H1 (cell line): ENCODE measurements at regions not wholly inside any gene's neighbourhood (a gene's known extent, or its start where the extent isn't known, plus 50 kb on each side); places are given as distances from the start of the nearest gene placed in this dataset.

Experiments used
- CTCF ChIA-PET: fragments of 300-600 bp; sonication (Branson Sonifier 250); formaldehyde crosslinking; loops from one replicate; lab custom pipeline; 2021; ENCODE audit not compliant: partially characterized antibody; lab: Charles Lee
- POLR2A ChIA-PET: fragments of 300-600 bp; sonication (Branson Sonifier 250); formaldehyde crosslinking; loops from one replicate; lab custom pipeline; 2021; ENCODE audit warnings: inconsistent platforms; ENCODE audit not compliant: partially characterized antibody; lab: Charles Lee
- DNase-seq, 2 experiments: peaks; one replicate each; pipeline versions ENCODE4 v3.0.0 to v3.0.0-alpha.2; 2010 to 2022; ENCODE audit warnings: low spot score in 2 of 2, low read depth in 1 of 2, mixed read lengths in 1 of 2
- FAIRE-seq: peaks from 2 replicates; lab custom pipeline; 2011; peaks lifted over from hg19 to GRCh38; lab: Jason Lieb, UNC
- H2AFZ ChIP-seq: 2 replicates; pipeline ENCODE4 v1.8.1; 2012; ENCODE audit warnings: low read length, inconsistent platforms
- H2AK5ac ChIP-seq: 2 replicates; pipeline ENCODE4 v1.6.1; 2013; ENCODE audit warnings: low read depth, low read length
- H2BK120ac ChIP-seq: replicated peaks from 2 replicates; pipeline ENCODE3; 2013; ENCODE audit warnings: low read depth, low read length, inconsistent platforms
- H2BK12ac ChIP-seq: 2 replicates; pipeline ENCODE4 v1.6.1; 2013; ENCODE audit warnings: low read depth, low read length
- H2BK15ac ChIP-seq: 2 replicates; pipeline ENCODE4 v1.6.1; 2013; ENCODE audit warnings: low read length
- H2BK20ac ChIP-seq: 2 replicates; pipeline ENCODE4 v1.6.1; 2013; ENCODE audit warnings: low read length
- H2BK5ac ChIP-seq: 2 replicates; pipeline ENCODE4 v1.6.1; 2013; ENCODE audit warnings: low read depth, low read length
- H3K14ac ChIP-seq: 2 replicates; pipeline ENCODE4 v1.6.1; 2013; ENCODE audit warnings: inconsistent platforms; ENCODE audit not compliant: insufficient read length
- H3K18ac ChIP-seq: 2 replicates; pipeline ENCODE4 v1.6.1; 2013; ENCODE audit warnings: low read length; ENCODE audit errors: extremely low read depth
- H3K23ac ChIP-seq: 2 replicates; pipeline ENCODE4 v1.6.1; 2013; ENCODE audit warnings: inconsistent platforms; ENCODE audit not compliant: insufficient read length
- H3K23me2 ChIP-seq: 2 replicates; pipeline ENCODE4 v1.6.1; 2013; ENCODE audit warnings: low read depth, low read length
- H3K27ac ChIP-seq: 2 replicates; pipeline ENCODE4 v1.6.1; 2011; ENCODE audit warnings: low read depth, low read length, inconsistent platforms
- H3K27me3 ChIP-seq, 4 experiments: replicated peaks in 1 of 4; 1 replicate in 1 of 4; 2 replicates in 3 of 4; pipeline versions ENCODE4 v1.6.1 to v1.8.1; 2011 to 2013; ENCODE audit warnings: low read length in 3 of 4, mild to moderate bottlenecking in 3 of 4, inconsistent platforms in 2 of 4, mixed read lengths in 2 of 4, moderate library complexity in 1 of 4; ENCODE audit not compliant: control insufficient read depth in 3 of 4, insufficient read depth in 3 of 4; ENCODE audit errors: extremely low read depth in 1 of 4
- H3K36me3 ChIP-seq, 4 experiments: 2 replicates each; pipeline versions ENCODE4 v1.6.1 to v1.8.1; 2011 to 2013; ENCODE audit warnings: mild to moderate bottlenecking in 4 of 4, low read length in 3 of 4, moderate library complexity in 2 of 4, control low read depth in 1 of 4, inconsistent platforms in 1 of 4; ENCODE audit not compliant: insufficient read depth in 4 of 4, control insufficient read depth in 2 of 4
- H3K4ac ChIP-seq: replicated peaks from 2 replicates; pipeline ENCODE3; 2013; ENCODE audit warnings: low read length, low read depth, mixed read lengths, inconsistent platforms; ENCODE audit not compliant: insufficient read length
- H3K4me1 ChIP-seq, 4 experiments: replicated peaks in 1 of 4; 1 replicate in 1 of 4; 2 replicates in 3 of 4; pipeline versions ENCODE4 v1.6.1 to v1.8.1; 2011 to 2013; ENCODE audit warnings: low read length in 3 of 4, inconsistent platforms in 2 of 4, mixed read lengths in 1 of 4; ENCODE audit not compliant: insufficient read depth in 4 of 4, control insufficient read depth in 3 of 4
- H3K4me2 ChIP-seq, 2 experiments: 2 replicates each; pipeline versions ENCODE4 v1.6.1 to v1.8.1; 2011 to 2013; ENCODE audit warnings: low read depth in 2 of 2, low read length in 2 of 2, control low read depth in 1 of 2, inconsistent platforms in 1 of 2, mild to moderate bottlenecking in 1 of 2; ENCODE audit not compliant: insufficient read depth in 1 of 2
- H3K4me3 ChIP-seq, 4 experiments: fragments of 200-600, 300-600 bp in 1 of 4; sonication (generic), shearing (Covaris generic), sonication (Bioruptor Twin) in 1 of 4; 2 replicates each; pipeline versions ENCODE4 v1.5.1 to v1.8.1; 2011 to 2016; ENCODE audit warnings: low read length in 4 of 4, low read depth in 3 of 4, control low read depth in 2 of 4, inconsistent platforms in 2 of 4, mild to moderate bottlenecking in 2 of 4, mixed read lengths in 1 of 4, moderate library complexity in 1 of 4; ENCODE audit not compliant: insufficient read depth in 2 of 4; ENCODE audit errors: extremely low read depth in 1 of 4
- H3K56ac ChIP-seq: replicated peaks from 2 replicates; pipeline ENCODE3; 2013; ENCODE audit warnings: low read depth, mild to moderate bottlenecking, mixed read lengths, low read length, inconsistent platforms; ENCODE audit not compliant: insufficient read length
- H3K79me1 ChIP-seq: 2 replicates; pipeline ENCODE4 v1.6.1; 2013; ENCODE audit warnings: low read depth, low read length, control low read depth
- H3K79me2 ChIP-seq, 2 experiments: 2 replicates each; pipeline versions ENCODE4 v1.6.1 to v1.8.1; 2012 to 2013; ENCODE audit warnings: low read length in 2 of 2, mild to moderate bottlenecking in 2 of 2, inconsistent platforms in 1 of 2; ENCODE audit not compliant: insufficient read depth in 2 of 2, control insufficient read depth in 1 of 2
- H3K9ac ChIP-seq, 4 experiments: replicated peaks in 1 of 4; 1 replicate in 1 of 4; 2 replicates in 3 of 4; pipeline versions ENCODE4 v1.6.1 to v1.8.1; 2011 to 2013; ENCODE audit warnings: low read depth in 3 of 4, low read length in 3 of 4, control low read depth in 2 of 4, mild to moderate bottlenecking in 2 of 4, moderate library complexity in 2 of 4, inconsistent platforms in 1 of 4; ENCODE audit errors: extremely low read depth in 1 of 4
- H3K9me3 ChIP-seq, 2 experiments: 2 replicates each; pipeline versions ENCODE4 v1.6.1 to v1.8.1; 2012 to 2013; ENCODE audit warnings: mild to moderate bottlenecking in 2 of 2, moderate library complexity in 2 of 2, control low read depth in 1 of 2, inconsistent platforms in 1 of 2, low read depth in 1 of 2, low read length in 1 of 2, mixed read lengths in 1 of 2; ENCODE audit not compliant: insufficient read depth in 2 of 2
- H4K20me1 ChIP-seq, 2 experiments: replicated peaks in 1 of 2; 2 replicates each; pipeline versions ENCODE3 to v1.8.1; 2011 to 2013; ENCODE audit warnings: inconsistent platforms in 2 of 2, low read length in 2 of 2, mild to moderate bottlenecking in 1 of 2; ENCODE audit not compliant: insufficient read depth in 2 of 2, control insufficient read depth in 1 of 2
- H4K5ac ChIP-seq: 2 replicates; pipeline ENCODE4 v1.6.1; 2013; ENCODE audit warnings: low read length, low read depth, mixed read lengths, inconsistent platforms; ENCODE audit not compliant: insufficient read length
- H4K8ac ChIP-seq: 2 replicates; pipeline ENCODE4 v1.8.0; 2013; ENCODE audit warnings: mild to moderate bottlenecking, moderate library complexity, low read length, inconsistent platforms; ENCODE audit not compliant: insufficient read depth; ENCODE audit errors: extremely low read depth
- H4K91ac ChIP-seq: replicated peaks from 2 replicates; pipeline ENCODE3; 2013; ENCODE audit warnings: low read length, mixed read lengths, inconsistent platforms; ENCODE audit not compliant: insufficient read length
- CHD2 ChIP-seq: IDR thresholded peaks from 2 replicates; pipeline ENCODE4 v1.6.1; 2012; ENCODE audit warnings: low read length, improper control_type of control experiment
- CREB1 ChIP-seq: IDR thresholded peaks from 2 replicates; pipeline ENCODE4 v1.6.1; 2012; ENCODE audit warnings: inconsistent platforms
- EGR1 ChIP-seq: IDR thresholded peaks from 2 replicates; pipeline ENCODE4 v1.6.1; 2011; ENCODE audit warnings: low read depth, low read length, borderline replicate concordance
- KDM4A ChIP-seq: IDR thresholded peaks from one replicate; pipeline ENCODE4 v1.7.1; 2012; ENCODE audit warnings: low read depth, mild to moderate bottlenecking, moderate library complexity, low read length, inconsistent platforms; ENCODE audit not compliant: severe bottlenecking
- NANOG ChIP-seq: IDR thresholded peaks from 2 replicates; pipeline ENCODE4 v1.6.1; 2011; ENCODE audit warnings: low read length, low read depth, mild to moderate bottlenecking, inconsistent platforms; ENCODE audit not compliant: insufficient read depth, poor library complexity, severe bottlenecking
- SIRT6 ChIP-seq: IDR thresholded peaks from one replicate; pipeline ENCODE4 v1.7.1; 2012; ENCODE audit warnings: low read length, inconsistent platforms
- TBP ChIP-seq: IDR thresholded peaks from 2 replicates; pipeline ENCODE4 v1.6.1; 2011; ENCODE audit warnings: low read depth, low read length, improper control_type of control experiment
- ZNF274 ChIP-seq: IDR thresholded peaks from 2 replicates; pipeline ENCODE4 v1.7.0; 2012; ENCODE audit warnings: low read length, borderline replicate concordance; ENCODE audit errors: extremely low read depth
- WGBS, 2 experiments: shearing (Covaris generic) in 1 of 2; methylation state at CpG; one replicate each; pipeline versions ENCODE4 v1.1.6 to v1.1.7; 2013 to 2015; ENCODE audit warnings: low lambda C conversion rate in 2 of 2, mixed read lengths in 2 of 2, inconsistent platforms in 1 of 2, low coverage in 1 of 2, missing lambda C conversion rate in 1 of 2; ENCODE audit not compliant: insufficient replicate concordance in 2 of 2, insufficient coverage in 1 of 2, insufficient read length in 1 of 2; ENCODE audit errors: extremely low coverage in 1 of 2, missing lambda C conversion rate in 1 of 2; 5-methylcytosine and 5-hydroxymethylcytosine counted together
- TF ChIP-seq, protein P1 (sequence below): IDR thresholded peaks from 2 replicates; pipeline ENCODE4 v1.6.1; 2012; ENCODE audit warnings: inconsistent platforms

DNA sequence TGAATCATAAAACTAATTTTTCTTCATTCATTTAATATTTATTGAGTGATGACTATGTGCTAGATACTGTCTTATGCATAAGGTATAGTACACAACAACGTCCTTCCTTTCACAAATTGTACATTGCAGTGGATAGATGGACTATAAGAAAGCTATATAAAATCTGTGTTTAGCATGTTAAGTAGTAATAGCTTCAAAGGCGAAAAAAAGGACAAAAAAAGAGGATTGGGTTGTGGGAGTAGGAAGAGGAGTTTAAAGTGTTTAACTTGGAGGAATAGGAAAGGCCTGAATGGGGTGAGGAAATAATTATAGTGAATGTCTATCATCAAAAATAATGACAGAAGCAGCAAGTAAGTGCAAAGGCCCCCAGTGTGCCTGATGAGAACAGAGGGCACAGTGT is 565.4 kb upstream of the LUZP2 start:
- POLR2A ChIA-PET: no interaction called here
- Histone ChIP-seq H3K4me3 (no peak overlapping the region), H3K23me2 (no peaks in the 10 kb centered on the region), H3K4me2 (no peak overlapping the region), H4K20me1 (no peaks in the 10 kb centered on the region), H3K79me2 (no peaks in the 10 kb centered on the region), H4K5ac (no peak overlapping the region), H2BK15ac (no peak overlapping the region), H3K56ac (no peak overlapping the region), H3K23ac (no peak overlapping the region), H3K9me3 (peaks cover 0 to 5% of the 10 kb centered on the region in 2 experiments; a peak in 1 of 4 replicates), H4K8ac (no peak overlapping the region), H2AK5ac (no peak overlapping the region), H2AFZ (no peak overlapping the region), H2BK120ac (no peak overlapping the region), H3K4me1 (no peaks in the 10 kb centered on the region), H3K4ac (no peak overlapping the region), H3K36me3 (no peaks in the 10 kb centered on the region), H2BK12ac (no peak overlapping the region), H3K9ac (no peak overlapping the region), H3K14ac (no peak overlapping the region), H3K27me3 (no peaks in the 10 kb centered on the region), H2BK20ac (no peak overlapping the region), H4K91ac (no peak overlapping the region), H3K18ac (no peak overlapping the region), H3K79me1 (no peaks in the 10 kb centered on the region), H3K27ac (no peak overlapping the region), H2BK5ac (no peak overlapping the region)
- CTCF ChIA-PET: no interaction called here
- TF ChIP-seq CHD2: no peak
- no peak for TF ChIP-seq SIRT6
- no peak for TF ChIP-seq CREB1
- TF ChIP-seq EGR1: no peak
- TF ChIP-seq KDM4A: no peak
- TF ChIP-seq TBP: no peak
- TF ChIP-seq NANOG: no peak
- TF ChIP-seq ZNF274: no peak
- TF ChIP-seq, protein P1, sequence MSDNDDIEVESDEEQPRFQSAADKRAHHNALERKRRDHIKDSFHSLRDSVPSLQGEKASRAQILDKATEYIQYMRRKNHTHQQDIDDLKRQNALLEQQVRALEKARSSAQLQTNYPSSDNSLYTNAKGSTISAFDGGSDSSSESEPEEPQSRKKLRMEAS: no peak
- 84 to 100% methylated on average over 1 to 2 of the region's 2 CpGs for WGBS, 2 experiments
- FAIRE-seq (no peak), DNase-seq (no peak)
